ENCODE measurements at regions not wholly inside any gene's neighbourhood (a gene's known extent, or its start where the extent isn't known, plus 50 kb on each side); places are given as distances from the start of the nearest gene placed in this dataset.

DNA sequence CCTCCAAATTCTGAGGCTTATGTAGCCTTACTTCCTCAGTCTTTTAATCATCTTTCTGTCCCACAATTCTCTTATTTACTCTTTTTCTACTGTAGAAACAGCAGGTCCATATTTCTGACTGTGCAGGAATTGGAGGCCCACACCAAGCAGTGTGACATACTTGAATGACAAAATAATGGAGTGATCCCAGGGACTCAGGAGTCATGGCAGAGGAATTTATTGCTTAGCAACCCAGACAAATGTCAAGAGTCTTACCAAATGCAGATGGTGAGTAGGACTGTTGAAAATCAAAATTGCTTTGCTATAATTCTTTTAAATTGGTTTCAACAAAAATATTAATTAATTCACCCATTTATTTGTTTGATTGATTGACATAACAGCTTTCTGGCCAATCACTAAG, 59.9 kb downstream of the HTR1B start:
- Mint-ChIP-seq H3K4me3 (no peak overlapping the region), H3K36me3 (ENCODE audit: low read depth) (no peaks in the 10 kb centered on the region), H3K27ac (no peak overlapping the region), H3K27me3 (no peaks in the 10 kb centered on the region), H3K4me1 (no peaks in the 10 kb centered on the region), H3K9me3 (peaks cover 3% of the 10 kb centered on the region)
- intact Hi-C loops (cut with micrococcal nuclease), result no loop called here
- no peak for DNase-seq

DNA sequence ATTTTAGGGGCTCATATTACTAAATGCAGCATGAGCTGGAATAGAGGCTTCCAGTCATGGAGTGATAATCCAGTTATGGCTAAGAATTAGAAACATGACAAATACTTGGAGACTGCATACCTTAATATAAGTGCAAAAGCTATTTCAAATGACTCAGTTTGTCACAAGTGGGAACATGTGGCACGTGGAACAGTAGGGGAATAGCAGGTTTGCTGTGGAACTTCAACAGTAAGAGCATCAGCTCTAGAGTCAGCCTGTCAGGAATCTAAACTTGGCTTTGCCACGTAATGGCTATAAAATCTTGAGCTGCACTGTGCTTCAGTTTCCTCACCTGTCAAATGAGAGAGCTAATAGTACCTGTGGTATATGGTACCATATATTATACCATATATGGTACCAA, 62.1 kb downstream of the HTR1B start:
- intact Hi-C loops (cut with micrococcal nuclease), result no loop called here
- peaks cover 3% of the 10 kb centered on the region for H3K9me3 Mint-ChIP-seq
- H3K36me3 Mint-ChIP-seq (ENCODE audit: low read depth), result no peaks in the 10 kb centered on the region
- H3K4me3 Mint-ChIP-seq, result no peak overlapping the region
- no peaks in the 10 kb centered on the region for H3K27me3 Mint-ChIP-seq
- H3K4me1 Mint-ChIP-seq, result no peaks in the 10 kb centered on the region
- no peak overlapping the region for H3K27ac Mint-ChIP-seq
- no peak for DNase-seq

DNA sequence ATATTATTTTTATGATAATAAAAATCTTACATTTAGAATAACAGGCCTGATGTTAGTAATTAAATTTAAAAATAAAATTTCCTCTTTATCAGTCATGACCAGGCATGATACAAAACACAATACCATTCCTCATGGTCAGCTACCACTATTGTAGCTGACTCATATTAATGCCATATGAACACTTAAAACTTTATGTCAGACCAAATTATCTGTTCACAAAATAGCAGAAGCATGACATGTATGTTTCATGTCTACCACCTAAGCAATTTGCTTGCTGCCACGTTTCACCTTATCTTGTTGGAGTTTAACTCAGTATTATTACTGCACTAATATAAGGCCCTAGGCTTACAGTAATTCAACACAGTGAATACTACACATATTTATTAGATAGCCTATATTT, 65.7 kb downstream of the HTR1B start:
- no peak for DNase-seq
- intact Hi-C loops (cut with micrococcal nuclease), result no loop called here
- Mint-ChIP-seq H3K9me3 (peaks cover 3% of the 10 kb centered on the region), H3K4me1 (no peaks in the 10 kb centered on the region), H3K27me3 (no peaks in the 10 kb centered on the region), H3K36me3 (ENCODE audit: low read depth) (no peaks in the 10 kb centered on the region), H3K27ac (no peak overlapping the region), H3K4me3 (no peak overlapping the region)

DNA sequence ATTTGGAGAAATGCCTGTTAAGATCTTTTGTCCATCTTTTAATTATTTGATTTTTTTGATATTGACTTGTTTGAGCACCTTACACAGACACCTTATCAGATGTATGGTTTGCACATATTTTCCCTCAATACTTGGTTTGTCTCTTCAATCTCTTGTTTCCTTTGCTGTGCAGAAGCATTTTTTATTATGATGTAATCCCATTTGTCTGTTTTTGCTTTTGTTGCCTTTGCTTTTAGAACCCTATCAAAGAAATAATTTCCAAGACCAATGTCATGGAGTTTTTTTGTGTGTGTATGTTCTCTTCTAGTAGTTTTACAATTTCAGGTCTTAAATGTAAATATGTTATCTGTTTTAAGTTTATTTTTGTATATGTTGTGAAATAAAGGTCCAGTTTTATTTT, 73.9 kb downstream of the HTR1B start:
- Mint-ChIP-seq H3K36me3 (ENCODE audit: low read depth) (no peaks in the 10 kb centered on the region), H3K4me3 (no peak overlapping the region), H3K9me3 (no peaks in the 10 kb centered on the region), H3K4me1 (no peaks in the 10 kb centered on the region), H3K27me3 (no peaks in the 10 kb centered on the region), H3K27ac (no peak overlapping the region)
- no peak for DNase-seq
- intact Hi-C loops (cut with micrococcal nuclease), result no loop called here

DNA sequence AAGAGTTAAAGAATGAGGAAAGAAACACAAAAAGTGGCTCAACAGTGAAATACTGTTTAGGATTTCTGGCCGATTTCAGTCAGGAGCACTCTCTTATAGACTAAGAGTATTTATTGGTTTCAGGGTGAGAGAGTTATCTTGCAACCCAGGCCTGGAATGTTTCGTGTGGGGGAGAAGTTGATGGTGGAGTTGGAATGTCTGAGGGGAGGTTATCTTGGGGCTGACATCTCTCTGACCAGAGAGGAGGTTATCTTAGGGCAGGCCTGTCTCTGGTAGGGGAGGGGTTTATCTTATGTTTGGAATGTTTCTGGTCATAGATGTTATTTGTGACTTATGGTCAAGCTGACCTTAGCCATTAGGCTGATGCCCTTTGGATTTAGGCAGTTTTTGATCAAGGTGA, 80.3 kb downstream of the HTR1B start:
- no peak for DNase-seq
- peaks cover 3% of the 10 kb centered on the region for H3K9me3 Mint-ChIP-seq
- no peaks in the 10 kb centered on the region for H3K4me1 Mint-ChIP-seq
- no peaks in the 10 kb centered on the region for H3K27me3 Mint-ChIP-seq
- no peaks in the 10 kb centered on the region for H3K36me3 Mint-ChIP-seq (ENCODE audit: low read depth)
- H3K4me3 Mint-ChIP-seq, result no peak overlapping the region
- intact Hi-C loops (cut with micrococcal nuclease), result no loop called here
- no peak overlapping the region for H3K27ac Mint-ChIP-seq

DNA sequence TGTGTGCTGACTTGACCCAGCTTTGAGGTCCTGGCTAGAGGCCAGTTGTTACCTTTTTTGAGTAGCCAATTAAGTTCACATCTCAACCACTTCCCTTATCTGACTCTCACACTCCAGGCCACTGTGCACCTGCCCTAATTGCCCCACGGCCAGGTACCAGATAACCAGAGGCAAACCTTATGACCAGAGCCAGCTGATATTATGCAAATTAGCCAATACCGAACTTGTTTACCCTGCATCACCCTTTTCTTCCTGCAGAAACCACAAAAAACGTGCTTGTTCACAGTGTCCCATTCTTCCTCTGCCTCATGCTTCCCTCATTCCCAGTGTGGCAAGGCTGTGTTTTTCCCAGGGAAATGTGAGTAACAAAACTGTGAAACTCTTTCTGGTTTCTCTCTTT, 89.3 kb downstream of the HTR1B start:
- Mint-ChIP-seq H3K4me1 (no peaks in the 10 kb centered on the region), H3K27ac (no peak overlapping the region), H3K36me3 (ENCODE audit: low read depth) (no peaks in the 10 kb centered on the region), H3K4me3 (no peak overlapping the region), H3K27me3 (no peaks in the 10 kb centered on the region), H3K9me3 (peaks cover under 1% of the 10 kb centered on the region)
- DNase-seq, result no peak
- intact Hi-C loops (cut with micrococcal nuclease), result no loop called here

DNA sequence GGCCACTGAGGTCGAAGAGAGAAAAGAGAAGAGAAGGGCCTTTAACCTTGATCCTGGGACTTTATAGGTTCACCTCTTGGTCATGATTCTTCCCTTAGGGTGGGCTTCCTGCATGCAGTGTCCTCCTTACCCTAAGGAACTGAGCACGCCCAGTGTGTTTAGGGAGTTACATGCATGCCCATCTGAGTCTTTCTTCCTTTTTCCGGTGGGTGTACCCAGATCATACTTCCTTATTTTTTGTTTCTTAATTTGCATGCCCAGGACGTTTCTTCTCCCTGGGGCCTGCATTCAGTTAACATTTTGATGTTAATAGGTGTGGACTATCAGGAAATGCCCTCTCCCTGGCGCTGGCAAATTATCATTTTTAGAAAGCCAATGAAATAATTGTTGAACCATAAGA, 91.5 kb downstream of the HTR1B start:
- Mint-ChIP-seq H3K4me3 (no peak overlapping the region), H3K36me3 (ENCODE audit: low read depth) (no peaks in the 10 kb centered on the region), H3K4me1 (no peaks in the 10 kb centered on the region), H3K9me3 (no peaks in the 10 kb centered on the region), H3K27ac (no peak overlapping the region), H3K27me3 (no peaks in the 10 kb centered on the region)
- no peak for DNase-seq
- intact Hi-C loops (cut with micrococcal nuclease), result no loop called here

DNA sequence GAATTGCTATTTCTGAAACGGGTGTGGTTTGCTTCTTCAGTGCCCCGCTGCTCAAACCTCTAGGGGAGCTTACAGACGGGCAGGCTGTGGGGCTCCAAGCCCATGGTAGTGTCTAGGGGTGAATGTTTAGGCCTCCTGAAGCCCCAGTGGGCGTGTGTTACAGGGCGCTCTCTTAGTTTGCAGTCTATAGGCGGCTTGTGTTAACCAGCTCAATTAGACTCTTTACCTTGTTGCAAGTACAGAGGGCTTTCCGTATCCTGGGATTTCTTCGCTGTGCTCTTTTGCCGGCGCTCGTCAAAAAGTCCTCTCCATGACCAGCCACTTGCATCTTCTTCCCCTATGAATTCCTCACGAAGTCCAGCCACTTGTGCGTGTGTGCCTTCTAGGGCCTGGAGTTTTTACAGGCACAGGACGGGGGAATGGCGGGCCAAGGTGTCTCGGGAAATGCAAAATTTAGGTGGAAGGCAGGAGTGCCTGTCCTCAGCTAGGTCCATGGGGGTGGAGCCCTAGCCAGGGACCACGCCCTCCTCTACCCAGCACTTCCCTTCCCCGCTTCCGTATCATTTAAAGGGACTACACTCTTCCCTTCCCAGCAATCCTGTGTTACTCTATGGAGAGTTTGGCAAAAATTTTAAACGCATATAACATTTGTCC, 94.5 kb downstream of the HTR1B start:
- no peaks in the 10 kb centered on the region for H3K4me1 Mint-ChIP-seq

DNA sequence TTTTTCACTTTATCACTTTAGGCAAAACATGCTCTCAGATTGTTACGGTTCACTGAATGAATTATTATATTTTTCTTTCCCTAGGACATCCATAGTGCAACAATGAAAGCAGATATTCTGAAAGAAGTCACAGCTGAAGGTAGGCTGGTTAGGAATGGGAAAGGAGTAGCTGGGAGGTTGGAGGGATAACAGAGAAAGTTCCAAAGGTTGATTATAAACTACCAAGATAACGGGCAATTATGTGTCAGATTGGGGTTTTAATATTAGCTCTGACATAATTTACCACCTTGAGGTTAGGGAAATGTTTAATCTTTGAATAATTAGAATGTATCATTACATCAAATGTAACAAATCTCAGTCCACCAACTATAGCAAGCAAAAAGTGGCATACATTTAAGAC, 96.5 kb downstream of the HTR1B start:
- H3K27me3 Mint-ChIP-seq, result no peaks in the 10 kb centered on the region
- no peaks in the 10 kb centered on the region for H3K9me3 Mint-ChIP-seq
- no peak for DNase-seq
- H3K4me3 Mint-ChIP-seq, result no peak overlapping the region
- intact Hi-C loops (cut with micrococcal nuclease), result no loop called here
- no peak overlapping the region for H3K27ac Mint-ChIP-seq
- H3K36me3 Mint-ChIP-seq (ENCODE audit: low read depth), result no peaks in the 10 kb centered on the region
- no peaks in the 10 kb centered on the region for H3K4me1 Mint-ChIP-seq

More for the DNA sequence above, 94.5 kb downstream of the HTR1B start:
- H3K4me3 Mint-ChIP-seq, result no peak overlapping the region
- intact Hi-C loops (cut with micrococcal nuclease), result no loop called here
- DNase-seq, result no peak
- no peak overlapping the region for H3K27ac Mint-ChIP-seq
- no peaks in the 10 kb centered on the region for H3K27me3 Mint-ChIP-seq
- no peaks in the 10 kb centered on the region for H3K9me3 Mint-ChIP-seq
- no peaks in the 10 kb centered on the region for H3K36me3 Mint-ChIP-seq (ENCODE audit: low read depth)

DNA sequence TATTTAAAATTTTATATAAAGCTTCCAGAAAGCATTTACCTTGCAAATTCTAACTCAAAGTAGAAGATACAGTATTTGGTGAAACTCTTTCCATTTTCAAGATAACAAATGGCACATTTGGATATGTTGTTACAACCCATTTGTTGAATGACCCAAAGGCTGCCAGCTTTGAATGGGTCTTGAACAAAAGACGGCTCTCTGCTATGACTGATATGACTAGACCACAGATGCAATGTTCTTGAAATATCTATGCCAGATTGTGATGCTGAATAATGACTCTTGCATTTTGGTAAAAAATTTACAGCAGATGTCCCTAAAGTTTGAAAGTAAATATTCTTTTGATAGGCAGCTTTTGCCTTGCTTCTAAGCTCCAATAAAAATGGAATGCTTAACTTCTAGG, 99.6 kb downstream of the HTR1B start:
- peaks cover 4% of the 10 kb centered on the region for H3K9me3 Mint-ChIP-seq
- H3K27me3 Mint-ChIP-seq, result no peaks in the 10 kb centered on the region
- DNase-seq, result no peak
- no peak overlapping the region for H3K4me3 Mint-ChIP-seq
- H3K27ac Mint-ChIP-seq, result no peak overlapping the region
- no peaks in the 10 kb centered on the region for H3K4me1 Mint-ChIP-seq
- intact Hi-C loops (cut with micrococcal nuclease), result no loop called here
- H3K36me3 Mint-ChIP-seq (ENCODE audit: low read depth), result no peaks in the 10 kb centered on the region

DNA sequence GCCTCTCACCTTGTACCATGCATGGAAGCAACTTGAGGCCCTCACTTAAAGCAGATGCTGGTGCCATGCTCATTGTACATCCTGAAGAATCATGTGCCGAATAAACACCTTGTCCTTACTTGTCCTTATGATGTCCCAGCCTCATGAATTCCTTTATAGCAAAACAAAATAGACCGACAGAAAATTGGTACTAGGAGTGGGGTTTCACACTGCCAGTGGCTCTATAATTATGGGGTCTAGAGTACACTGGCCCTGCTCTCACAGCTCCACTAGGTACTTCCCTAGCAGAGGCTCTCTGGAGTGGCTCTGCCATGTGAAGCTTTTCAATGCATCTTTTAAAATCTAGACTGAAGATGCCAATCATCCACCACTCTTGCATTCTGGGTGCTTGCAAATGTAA, 101.2 kb downstream of the HTR1B start:
- Mint-ChIP-seq H3K9me3 (peaks cover 4% of the 10 kb centered on the region), H3K27ac (no peak overlapping the region), H3K4me3 (no peak overlapping the region), H3K4me1 (no peaks in the 10 kb centered on the region), H3K27me3 (no peaks in the 10 kb centered on the region), H3K36me3 (ENCODE audit: low read depth) (no peaks in the 10 kb centered on the region)
- intact Hi-C loops (cut with micrococcal nuclease), result no loop called here
- no peak for DNase-seq

DNA sequence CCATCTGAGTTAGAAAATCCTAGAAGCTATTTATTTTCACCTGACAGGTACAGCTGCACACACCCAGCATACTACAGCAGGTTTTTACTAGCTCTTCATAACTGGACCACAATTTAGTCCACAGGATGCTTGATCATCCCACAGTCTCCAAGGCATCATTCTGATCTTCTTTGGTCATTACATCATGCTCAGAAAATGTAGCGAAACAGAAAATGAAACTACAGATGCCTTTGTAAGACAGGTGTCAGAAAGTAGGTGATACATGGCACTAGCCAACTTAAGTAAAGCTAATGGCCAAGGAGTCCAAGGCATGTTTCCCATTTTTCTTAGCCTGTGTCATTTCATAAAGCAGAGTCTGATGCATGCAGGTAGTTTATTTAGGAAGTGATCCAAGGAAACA, 102.3 kb downstream of the HTR1B start:
- intact Hi-C loops (cut with micrococcal nuclease), result no loop called here
- H3K4me1 Mint-ChIP-seq, result no peaks in the 10 kb centered on the region
- no peaks in the 10 kb centered on the region for H3K27me3 Mint-ChIP-seq
- DNase-seq, result no peak
- no peak overlapping the region for H3K27ac Mint-ChIP-seq
- H3K9me3 Mint-ChIP-seq, result peaks cover 4% of the 10 kb centered on the region
- no peak overlapping the region for H3K4me3 Mint-ChIP-seq
- H3K36me3 Mint-ChIP-seq (ENCODE audit: low read depth), result no peaks in the 10 kb centered on the region

DNA sequence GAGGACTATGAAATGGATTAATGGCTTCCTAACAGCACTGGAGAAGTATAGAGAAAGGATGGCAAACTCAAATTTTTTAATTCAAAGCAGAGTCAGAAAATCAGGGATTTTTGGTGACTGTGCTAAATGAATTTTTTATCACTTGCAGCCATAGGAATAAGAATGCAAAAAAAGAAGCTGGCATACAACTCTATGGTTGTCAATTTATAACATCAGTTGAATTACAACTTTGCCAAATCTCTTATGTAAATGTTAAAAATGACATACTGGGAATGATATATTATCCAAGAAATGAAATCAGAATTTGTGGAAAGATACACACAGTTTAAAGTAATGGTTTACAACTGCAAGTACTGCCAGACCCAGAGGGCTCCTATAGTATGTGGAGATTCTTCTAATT, 106.5 kb downstream of the HTR1B start:
- Mint-ChIP-seq H3K4me3 (no peak overlapping the region), H3K9me3 (peaks cover 10% of the 10 kb centered on the region), H3K4me1 (no peaks in the 10 kb centered on the region), H3K27ac (no peak overlapping the region), H3K36me3 (ENCODE audit: low read depth) (no peaks in the 10 kb centered on the region), H3K27me3 (no peaks in the 10 kb centered on the region)
- intact Hi-C loops (cut with micrococcal nuclease), result no loop called here
- no peak for DNase-seq

DNA sequence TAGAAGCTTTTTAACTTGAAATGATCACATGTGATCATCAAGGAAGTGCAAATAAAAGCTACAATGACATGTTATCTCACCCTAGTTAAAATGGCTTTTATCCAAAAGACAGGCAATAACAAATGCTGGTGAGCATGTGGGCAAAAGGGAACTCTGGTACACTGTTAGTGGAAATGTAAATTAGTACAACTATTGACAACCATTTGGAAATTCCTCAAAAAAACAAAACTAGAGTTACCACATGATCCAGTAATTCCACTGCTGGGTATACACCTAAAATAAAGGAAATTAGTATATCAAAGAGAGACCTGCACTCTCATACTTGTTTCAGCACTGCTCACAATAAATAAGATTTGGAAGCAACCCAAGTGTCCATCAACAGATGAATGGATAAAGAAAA, 108.7 kb downstream of the HTR1B start:
- Mint-ChIP-seq H3K4me1 (no peaks in the 10 kb centered on the region), H3K4me3 (no peak overlapping the region), H3K27me3 (no peaks in the 10 kb centered on the region), H3K27ac (no peak overlapping the region), H3K9me3 (peaks cover 6% of the 10 kb centered on the region), H3K36me3 (ENCODE audit: low read depth) (no peaks in the 10 kb centered on the region)
- DNase-seq, result no peak
- intact Hi-C loops (cut with micrococcal nuclease), result no loop called here

DNA sequence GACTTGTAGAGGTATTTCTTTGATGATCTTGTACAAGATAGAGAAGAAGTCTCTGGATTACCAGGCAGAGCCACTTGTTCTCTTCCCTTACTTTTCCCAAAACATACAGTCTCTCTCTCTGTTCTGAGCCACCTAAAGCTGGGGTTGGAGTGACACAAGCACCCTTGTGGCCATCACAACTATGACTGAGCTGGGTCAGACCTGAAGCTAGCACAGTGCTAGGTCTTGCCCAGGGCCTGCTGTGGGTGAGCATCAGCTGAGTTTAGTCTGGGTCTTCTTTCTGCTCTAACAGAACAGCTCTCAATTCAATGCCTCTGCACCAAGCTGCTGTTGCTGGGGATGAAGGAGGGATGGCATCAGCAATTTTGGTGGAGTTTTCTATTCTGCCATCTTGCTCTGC, 110.2 kb downstream of the HTR1B start:
- no peaks in the 10 kb centered on the region for H3K4me1 Mint-ChIP-seq
- H3K9me3 Mint-ChIP-seq, result peaks cover 6% of the 10 kb centered on the region
- intact Hi-C loops (cut with micrococcal nuclease), result no loop called here
- H3K36me3 Mint-ChIP-seq (ENCODE audit: low read depth), result no peaks in the 10 kb centered on the region
- H3K27ac Mint-ChIP-seq, result no peak overlapping the region
- no peak overlapping the region for H3K4me3 Mint-ChIP-seq
- DNase-seq, result no peak
- H3K27me3 Mint-ChIP-seq, result no peaks in the 10 kb centered on the region

Data from activated CD4-positive, alpha-beta T cell treated with anti-CD3 and anti-CD28 coated beads, Interleukin-2, amount 10 ng/mL, durations not matched to agents 24 days and 14 days (primary cell).